GM10266 (cell line): ENCODE measurements at regions not wholly inside any gene's neighbourhood (a gene's known extent, or its start where the extent isn't known, plus 50 kb on each side); places are given as distances from the start of the nearest gene placed in this dataset.

Source experiments
- DNase-seq: peaks from one replicate; pipeline ENCODE4 v3.0.0; 2012; ENCODE audit errors: extremely low spot score
- CTCF ChIP-seq: IDR thresholded peaks from 2 replicates; pipeline ENCODE4 v1.5.1; 2012; ENCODE audit warnings: mild to moderate bottlenecking, low read depth; ENCODE audit not compliant: control insufficient read depth, insufficient read depth; ENCODE audit errors: missing control alignments

DNA sequence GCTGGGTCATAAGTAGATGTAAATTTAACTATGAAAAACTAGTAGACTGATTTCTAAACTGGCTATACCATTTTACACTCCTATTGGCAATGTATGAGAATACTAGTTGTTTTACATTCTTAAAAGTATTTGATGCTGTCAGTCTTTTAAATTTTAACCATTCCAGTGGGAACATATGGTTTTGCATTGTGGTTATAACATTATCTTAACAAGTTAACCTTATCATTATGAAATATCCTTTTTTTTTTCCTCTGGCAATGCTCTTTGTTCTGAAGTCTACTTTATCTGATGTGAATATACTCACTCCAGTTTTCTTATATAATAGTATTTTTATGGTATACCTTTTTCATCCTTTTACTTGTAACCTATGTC is 548.9 kb upstream of the CLINT1 start:
- no peak for TF ChIP-seq CTCF
- DNase-seq = no peak

- DNase-seq = no peak
- TF ChIP-seq CTCF = no peak
These were observed 548.2 kb upstream of the CLINT1 start for GRCh38 chr5:158406884-158407823.

- DNase-seq = no peak
- TF ChIP-seq CTCF = no peak
These were observed 539.6 kb upstream of the CLINT1 start for GRCh38 chr5:158398360-158399201.

- TF ChIP-seq CTCF = no peak
- DNase-seq = no peak
These were observed 538.3 kb upstream of the CLINT1 start for GRCh38 chr5:158397278-158397677.

DNA sequence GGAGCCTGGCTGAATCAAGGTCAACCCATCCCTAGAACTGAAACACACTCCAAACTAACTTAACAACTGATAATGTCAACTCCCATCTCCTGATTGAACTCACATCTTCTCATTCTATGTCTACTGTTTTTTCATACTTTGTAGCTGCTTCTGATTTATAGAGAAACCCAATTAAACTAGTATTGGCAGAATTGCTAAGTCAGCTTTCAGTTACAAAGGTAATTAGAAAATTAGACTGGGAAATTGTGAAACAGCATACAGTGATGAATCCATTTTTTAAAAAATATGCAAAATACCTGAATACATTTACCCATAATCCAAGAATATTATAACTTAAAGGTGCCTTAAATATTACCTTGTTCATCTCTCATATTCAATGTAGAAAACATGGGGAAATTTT is 535.2 kb upstream of the CLINT1 start:
- no peak for DNase-seq
- no peak for TF ChIP-seq CTCF

GRCh38 chr5:158393457-158393856 is 534.5 kb upstream of the CLINT1 start:
- TF ChIP-seq CTCF = no peak
- DNase-seq = no peak
